ENCODE measurements at regions not wholly inside any gene's neighbourhood (a gene's known extent, or its start where the extent isn't known, plus 50 kb on each side); places are given as distances from the start of the nearest gene placed in this dataset.

DNA sequence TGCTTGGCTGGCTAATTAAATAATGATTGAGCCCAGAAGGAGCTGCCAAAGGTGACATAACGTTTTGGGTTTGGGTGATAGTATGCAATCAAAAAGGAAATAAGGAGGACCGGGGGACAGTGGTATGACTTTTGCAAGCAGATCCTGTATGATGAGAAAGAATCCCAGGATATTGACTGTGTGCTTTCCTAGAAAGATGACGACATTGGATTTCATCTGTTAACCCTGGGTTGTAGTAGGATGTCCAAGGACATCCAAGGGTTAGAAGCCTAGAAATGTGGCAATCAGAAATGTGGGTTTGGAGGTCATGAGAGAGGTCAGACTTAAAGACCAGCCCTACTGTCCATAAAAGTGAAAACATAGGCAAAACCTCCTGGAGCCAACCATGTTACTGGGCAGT lies 50.3 kb upstream of the HMHB1 start:
- no peak for DNase-seq

DNA sequence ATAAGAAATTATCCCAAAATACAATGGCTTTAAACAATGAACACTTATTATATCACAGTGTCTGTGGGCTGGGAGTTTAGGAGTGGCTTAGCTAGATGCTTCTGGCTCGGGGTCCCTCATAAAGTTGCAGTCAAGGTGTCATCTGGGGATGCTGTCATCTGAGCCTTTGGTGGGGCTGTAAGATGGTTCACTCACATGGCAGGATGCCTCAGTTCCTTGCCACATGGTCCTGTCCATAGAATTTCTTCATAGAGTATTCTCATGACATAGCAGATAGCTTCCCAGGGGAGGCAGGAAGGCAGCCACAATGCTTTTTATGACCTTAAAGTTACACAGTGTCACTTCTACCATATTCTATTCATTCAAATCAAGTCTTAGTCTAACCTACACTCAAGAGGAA lies 51.2 kb upstream of the HMHB1 start:
- no peak for DNase-seq

GRCh38 chr5:143760131-143760505 lies 51.8 kb upstream of the HMHB1 start:
- no peak for DNase-seq

- no peak for DNase-seq
These were observed 52.4 kb upstream of the HMHB1 start for GRCh38 chr5:143759396-143760130.

DNA sequence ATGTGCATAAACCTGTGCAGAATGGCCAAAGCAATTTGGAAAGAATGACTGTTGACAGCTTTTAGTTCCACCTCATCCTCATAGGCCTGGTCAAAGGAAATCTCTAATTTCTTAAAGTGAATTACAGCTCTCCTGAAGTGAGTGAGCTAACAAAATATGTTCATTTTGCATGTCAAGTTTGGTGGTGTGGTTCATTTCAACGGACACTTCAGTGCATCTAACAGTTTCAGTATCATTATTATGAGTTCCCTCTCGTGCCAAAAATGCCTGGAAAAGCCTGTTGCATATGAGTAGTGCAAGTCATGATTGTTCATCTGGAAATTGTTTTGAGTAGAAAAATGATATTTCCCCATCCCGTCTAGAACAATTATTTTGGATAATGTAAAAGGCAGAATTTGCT lies 53.2 kb upstream of the HMHB1 start:
- no peak for DNase-seq

GRCh38 chr5:143758015-143758414 lies 53.9 kb upstream of the HMHB1 start:
- no peak for DNase-seq

- no peak for DNase-seq
These were observed 54.8 kb upstream of the HMHB1 start for GRCh38 chr5:143757116-143757515.

- no peak for DNase-seq
These were observed 56.0 kb upstream of the HMHB1 start for GRCh38 chr5:143755966-143756365.

DNA sequence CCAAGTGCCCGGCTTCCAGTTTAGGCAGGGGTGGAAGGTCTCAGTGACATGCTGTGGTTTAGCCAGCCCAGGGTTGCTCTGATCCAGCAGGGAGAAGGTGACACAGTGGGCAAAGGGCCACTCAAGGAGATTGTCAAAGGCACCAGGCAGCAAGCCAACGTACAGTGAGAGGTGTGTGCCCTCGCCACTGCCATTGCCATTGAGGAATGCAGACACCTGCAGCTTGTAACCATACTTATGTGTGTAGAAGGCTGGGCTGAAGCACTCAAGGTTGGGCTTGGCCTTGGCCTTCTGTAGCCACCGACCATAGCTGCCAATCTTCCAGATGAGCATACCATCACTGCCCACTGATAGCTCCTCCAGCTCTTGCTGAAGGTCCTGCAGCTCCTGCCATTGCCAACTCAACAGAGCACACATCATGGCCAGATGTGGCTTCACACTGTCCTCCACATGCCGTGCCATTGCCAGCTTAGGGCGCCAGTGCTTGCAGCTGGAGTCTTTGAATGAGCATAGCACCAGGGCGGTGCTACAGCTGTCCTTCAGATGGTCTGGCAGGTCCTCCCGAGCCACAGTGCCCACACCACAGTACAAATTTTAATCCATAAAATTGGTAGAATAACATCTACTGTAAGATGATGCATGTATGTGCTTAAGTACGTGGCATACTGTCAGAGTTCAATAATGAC lies 59.7 kb upstream of the HMHB1 start:
- DNase-seq: no peak

GRCh38 chr5:143751342-143751741 lies 60.6 kb upstream of the HMHB1 start:
- DNase-seq: no peak

DNA sequence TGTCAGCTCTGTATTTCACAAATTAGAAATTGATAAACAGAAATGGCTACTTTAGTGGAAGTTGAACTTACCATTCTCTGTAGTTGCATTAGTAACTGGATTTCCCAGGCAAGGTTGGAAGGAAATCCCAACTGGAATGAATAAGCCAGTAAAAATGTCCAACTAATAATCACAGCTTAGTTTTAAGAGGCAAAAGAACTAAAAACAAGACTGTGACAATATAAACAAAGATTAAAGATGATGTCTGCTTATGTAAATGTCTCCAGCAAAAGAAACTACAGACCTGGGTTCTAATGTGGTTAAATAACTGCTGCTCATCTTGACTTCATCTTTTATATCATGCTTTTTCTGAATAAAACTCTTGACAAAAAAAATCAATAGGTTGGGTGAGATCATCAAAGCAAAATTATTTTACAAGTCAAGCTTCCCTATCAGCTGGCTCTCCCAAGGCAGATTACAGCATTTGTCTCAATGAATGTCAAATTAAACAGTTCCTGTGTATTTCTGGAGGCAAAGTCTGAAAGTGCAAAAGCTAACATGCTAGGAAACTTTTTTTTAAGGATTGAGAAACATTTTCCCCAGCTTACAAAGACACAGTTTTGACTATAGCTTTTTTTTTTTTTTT lies 62.3 kb upstream of the HMHB1 start:
- no peak for DNase-seq

GRCh38 chr5:143748516-143748915 lies 63.4 kb upstream of the HMHB1 start:
- DNase-seq: no peak

DNA sequence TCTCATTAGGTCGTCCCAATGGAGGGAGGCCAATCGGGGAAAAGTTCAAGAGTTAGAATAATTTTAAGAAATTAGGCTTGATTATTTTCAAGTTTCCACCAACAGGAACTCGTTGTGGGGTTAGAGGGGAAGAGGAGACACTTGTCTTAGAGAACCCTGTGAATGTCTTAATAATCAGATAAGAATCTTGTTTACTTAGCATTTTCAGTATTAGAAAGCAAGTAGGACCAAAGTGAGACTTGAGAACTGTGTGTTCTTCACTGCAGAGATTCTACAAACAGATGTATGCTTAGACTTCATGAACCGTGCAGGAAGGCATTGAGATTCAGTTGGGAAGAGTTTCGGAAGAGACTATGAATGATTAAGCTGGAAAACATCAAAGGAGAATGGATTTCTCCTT lies 69.0 kb upstream of the HMHB1 start:
- DNase-seq: no peak

DNA sequence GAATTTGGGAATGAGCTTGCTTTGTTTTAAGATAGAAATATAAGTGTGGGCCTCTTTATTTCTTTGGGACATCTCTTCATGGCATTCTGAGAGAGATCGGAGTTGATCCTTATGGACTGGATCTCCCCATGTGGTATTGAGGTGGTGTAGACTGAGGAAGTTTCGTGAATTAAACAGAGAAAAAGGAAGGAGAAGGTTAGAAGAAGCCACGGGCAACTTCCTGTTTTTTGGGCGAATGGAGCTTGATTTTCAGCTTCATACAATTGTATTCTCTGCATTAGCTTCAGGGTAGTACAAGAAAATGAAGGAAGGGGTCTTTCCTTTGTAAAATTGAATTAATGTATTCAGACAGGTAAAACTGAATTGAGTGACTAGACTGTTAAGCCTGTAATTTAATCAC lies 70.5 kb upstream of the HMHB1 start:
- DNase-seq: no peak

- DNase-seq: no peak
These were observed 71.0 kb upstream of the HMHB1 start for GRCh38 chr5:143740956-143741355.

- DNase-seq: no peak
These were observed 72.2 kb upstream of the HMHB1 start for GRCh38 chr5:143739746-143740145.

GRCh38 chr5:143738417-143739401 lies 73.3 kb upstream of the HMHB1 start:
- no peak for DNase-seq

GRCh38 chr5:143737062-143737461 lies 74.9 kb upstream of the HMHB1 start:
- DNase-seq: no peak

GRCh38 chr5:143734456-143734780 lies 77.5 kb upstream of the HMHB1 start:
- DNase-seq: no peak

DNA sequence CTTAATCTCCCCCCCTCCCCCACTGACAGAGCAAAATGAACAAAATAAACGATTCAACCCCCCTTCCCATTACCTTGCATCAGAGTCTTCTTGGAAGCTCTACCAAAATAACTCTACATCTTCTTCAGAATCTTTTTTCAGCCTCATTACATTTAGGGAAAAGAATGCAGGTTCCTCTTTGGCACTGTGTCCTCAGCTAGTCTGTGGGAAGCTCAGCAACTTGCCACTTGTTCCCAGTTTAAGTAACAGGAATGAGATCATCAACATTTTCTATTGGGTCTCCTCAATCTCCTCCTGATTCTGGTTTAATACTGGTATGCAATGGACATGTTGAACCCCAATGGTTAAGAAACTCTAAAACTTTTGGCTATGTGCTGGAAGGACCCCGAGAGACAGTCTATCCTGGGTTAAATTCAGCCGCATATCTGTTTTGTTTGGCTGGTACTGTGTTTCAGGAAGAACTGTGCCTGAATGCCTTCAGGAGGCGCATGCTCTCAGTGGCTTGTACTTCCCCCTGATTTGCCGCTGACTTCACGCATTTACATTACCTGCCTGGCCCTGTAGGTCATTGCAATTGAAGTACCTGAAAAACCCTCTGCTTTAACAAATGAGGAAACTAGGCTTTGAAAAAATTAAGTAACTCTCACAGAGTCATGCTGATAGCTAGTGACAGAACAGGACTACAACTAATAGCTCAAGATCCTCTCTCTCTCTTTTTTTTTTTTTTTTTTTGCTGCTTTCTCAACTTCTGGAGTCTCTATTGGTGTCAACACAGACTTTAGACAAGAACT lies 78.1 kb upstream of the HMHB1 start:
- no peak for DNase-seq

- DNase-seq: no peak
These were observed 79.6 kb upstream of the HMHB1 start for GRCh38 chr5:143732402-143732801.

DNA sequence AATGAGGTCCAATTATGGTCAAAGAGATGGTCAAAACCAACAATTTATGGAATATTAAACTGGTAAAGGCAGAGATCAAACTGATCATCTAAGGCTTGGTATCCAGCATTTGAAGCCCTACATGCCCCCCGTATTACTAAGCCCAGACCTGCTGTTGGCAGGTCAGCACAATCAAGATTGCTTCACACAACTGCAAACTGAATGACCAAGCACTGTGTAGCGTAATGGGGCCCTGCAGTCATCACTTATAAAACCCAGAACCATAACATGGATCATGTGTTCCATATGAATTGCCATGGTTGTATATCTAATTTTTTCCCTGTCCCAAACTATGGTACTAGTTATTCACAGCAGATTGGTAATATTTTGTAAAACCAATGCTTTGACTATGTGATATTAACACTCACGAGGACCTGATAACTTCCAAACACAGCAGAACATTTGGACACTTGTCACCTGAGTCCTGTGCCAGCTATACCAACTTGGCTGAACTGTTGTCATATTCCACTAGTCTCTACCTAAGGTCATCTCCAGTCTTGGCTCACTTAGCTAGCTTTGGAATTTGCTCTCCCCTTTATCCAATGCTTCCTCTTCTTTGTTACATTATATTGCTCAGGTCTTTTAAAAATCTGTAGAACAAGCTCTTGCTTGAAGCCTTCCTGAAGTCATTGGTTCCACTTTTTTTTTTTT lies 81.7 kb upstream of the HMHB1 start:
- DNase-seq: no peak
